Fibroblast of skin of left biceps (primary cell): ENCODE measurements at regions not wholly inside any gene's neighbourhood (a gene's known extent, or its start where the extent isn't known, plus 50 kb on each side); places are given as distances from the start of the nearest gene placed in this dataset.

Experiments used
- DNase-seq, 2 experiments: peaks; one replicate each; pipeline ENCODE4 v3.0.0-alpha.2; 2013; ENCODE audit warnings: low read depth in 2 of 2

DNA sequence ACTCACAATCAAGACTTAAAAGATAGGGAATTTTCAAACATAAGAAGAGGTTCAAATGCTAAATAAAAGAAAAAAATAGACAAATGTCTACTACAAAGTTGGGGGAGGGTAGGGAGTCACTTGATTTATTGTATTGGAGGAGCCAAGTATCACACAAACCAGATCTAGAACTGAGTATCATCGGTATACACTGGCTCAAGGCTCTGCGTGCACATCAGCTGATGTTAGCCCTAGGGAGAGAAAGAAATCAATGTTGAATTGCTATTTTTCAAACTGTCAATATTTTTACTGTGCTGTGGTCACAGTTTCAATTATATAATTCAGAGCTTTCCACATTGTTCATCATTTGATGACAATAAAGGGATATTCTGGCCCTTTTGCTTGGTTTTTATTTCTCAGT lies 54.9 kb upstream of the RXFP2 start:
- no peak for DNase-seq

GRCh38 chr13:31686670-31687425 lies 52.5 kb upstream of the RXFP2 start:
- DNase-seq = no peak
